OCI-LY7 (cell line): ENCODE measurements at regions not wholly inside any gene's neighbourhood (a gene's known extent, or its start where the extent isn't known, plus 50 kb on each side); places are given as distances from the start of the nearest gene placed in this dataset.

Source experiments
- BruUV-seq: library from RNA; stranded (reverse); fragments of 400-500 nt; replicated peaks from 2 replicates; lab custom pipeline; 2021; lab: Mats Ljungman, UMichigan
- CTCF ChIA-PET: fragments of 300-600 bp; sonication (Branson Sonifier 250); formaldehyde crosslinking; loops from one replicate; lab custom pipeline; 2022; ENCODE audit warnings: antibody characterized with exemption; ENCODE audit not compliant: unreplicated experiment; lab: Charles Lee
- POLR2A ChIA-PET: fragments of 300-600 bp; sonication (Branson Sonifier 250); formaldehyde crosslinking; loops from one replicate; lab custom pipeline; 2022; ENCODE audit warnings: antibody characterized with exemption; lab: Charles Lee
- DNase-seq: peaks from one replicate; pipeline ENCODE4 v3.0.0-alpha.2; 2015; ENCODE audit warnings: low spot score
- H2AFZ ChIP-seq: fragments of 200-600 bp; sonication (generic), shearing (Covaris generic); 2 replicates; pipeline ENCODE4 v1.6.1; 2014; ENCODE audit warnings: mild to moderate bottlenecking, antibody characterized with exemption, low read length, moderate library complexity
- H3K27ac ChIP-seq: fragments of 200-600 bp; sonication (generic); 2 replicates; pipeline ENCODE4 v1.5.1; 2014; ENCODE audit warnings: mixed run types, low read depth, mild to moderate bottlenecking, moderate library complexity, low read length, inconsistent platforms; ENCODE audit not compliant: poor library complexity, severe bottlenecking
- H3K36me3 ChIP-seq: fragments of 200-600 bp; sonication (generic); 2 replicates; pipeline ENCODE4 v1.6.1; 2014; ENCODE audit warnings: mild to moderate bottlenecking, antibody characterized with exemption, low read length, moderate library complexity, mixed read lengths; ENCODE audit not compliant: insufficient read depth
- H3K4me1 ChIP-seq: fragments of 200-600 bp; sonication (generic); 2 replicates; pipeline ENCODE4 v1.5.1; 2014; ENCODE audit warnings: mild to moderate bottlenecking, low read length; ENCODE audit not compliant: insufficient read depth, poor library complexity, severe bottlenecking
- H3K4me2 ChIP-seq: fragments of 200-600 bp; sonication (generic); 2 replicates; pipeline ENCODE4 v1.6.1; 2014; ENCODE audit warnings: mild to moderate bottlenecking, low read length
- H3K4me3 ChIP-seq: fragments of 200-600 bp; sonication (generic); 2 replicates; pipeline ENCODE4 v1.5.1; 2014; ENCODE audit warnings: mild to moderate bottlenecking, low read depth, low read length; ENCODE audit not compliant: poor library complexity, severe bottlenecking
- H3K79me2 ChIP-seq: fragments of 200-600 bp; sonication (generic); 2 replicates; pipeline ENCODE4 v1.6.1; 2016; ENCODE audit warnings: low read depth, mild to moderate bottlenecking, low read length, moderate library complexity, mixed read lengths; ENCODE audit not compliant: insufficient read depth
- H3K9me2 ChIP-seq: fragments of 200-600 bp; sonication (generic); 2 replicates; pipeline ENCODE4 v1.6.1; 2016; ENCODE audit warnings: mild to moderate bottlenecking, low read length, mixed read lengths; ENCODE audit not compliant: insufficient read depth
- H3K9me3 ChIP-seq: fragments of 200-600 bp; sonication (generic); 2 replicates; pipeline ENCODE4 v1.6.1; 2014; ENCODE audit warnings: mild to moderate bottlenecking, mixed run types, low read length, mixed read lengths
- H4K20me1 ChIP-seq: fragments of 200-600 bp; sonication (generic); 2 replicates; pipeline ENCODE4 v1.6.1; 2014; ENCODE audit warnings: mild to moderate bottlenecking, antibody characterized with exemption, low read length, moderate library complexity, mixed read lengths; ENCODE audit not compliant: insufficient read depth
- EZH2phosphoT487 ChIP-seq: fragments of 200-600 bp; sonication (generic); IDR thresholded peaks from 2 replicates; pipeline ENCODE4 v1.6.1; 2018; ENCODE audit warnings: low read depth, borderline replicate concordance, mild to moderate bottlenecking, mixed run types, antibody characterized with exemption, low read length, moderate library complexity, mixed read lengths
- intact Hi-C: fragments of 100-400 bp; cut with micrococcal nuclease; formaldehyde crosslinking; loops from one replicate; pipeline ENCODE4 v1.10.0; 2022; ENCODE audit not compliant: unreplicated experiment
- TF ChIP-seq, protein P1 (sequence below): fragments of 200-600 bp; sonication (generic); conservative IDR thresholded peaks from 2 replicates; pipeline ENCODE4 v1.5.1; 2014; ENCODE audit warnings: mild to moderate bottlenecking, antibody characterized with exemption, low read length, moderate library complexity, mixed read lengths

DNA sequence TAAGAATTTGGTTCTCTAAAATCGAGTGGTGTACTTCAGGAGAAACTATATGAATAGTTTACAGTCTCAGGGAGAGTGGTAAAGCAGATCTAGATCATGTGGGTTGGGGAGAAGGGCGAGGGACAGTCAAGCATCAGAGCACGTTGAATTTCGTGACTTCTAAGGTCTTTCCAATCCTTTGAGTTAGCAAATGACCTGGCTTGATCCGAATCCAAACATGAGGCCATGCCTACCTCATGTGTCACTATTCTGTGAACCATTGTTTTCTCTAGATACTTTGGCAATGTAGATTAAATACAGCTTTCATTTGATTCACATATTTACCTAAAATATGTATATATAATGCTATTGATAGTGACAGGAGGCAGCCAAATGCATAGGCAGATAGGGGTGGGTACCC lies 674.9 kb downstream of the NYAP2 start:
- TF ChIP-seq, protein P1, sequence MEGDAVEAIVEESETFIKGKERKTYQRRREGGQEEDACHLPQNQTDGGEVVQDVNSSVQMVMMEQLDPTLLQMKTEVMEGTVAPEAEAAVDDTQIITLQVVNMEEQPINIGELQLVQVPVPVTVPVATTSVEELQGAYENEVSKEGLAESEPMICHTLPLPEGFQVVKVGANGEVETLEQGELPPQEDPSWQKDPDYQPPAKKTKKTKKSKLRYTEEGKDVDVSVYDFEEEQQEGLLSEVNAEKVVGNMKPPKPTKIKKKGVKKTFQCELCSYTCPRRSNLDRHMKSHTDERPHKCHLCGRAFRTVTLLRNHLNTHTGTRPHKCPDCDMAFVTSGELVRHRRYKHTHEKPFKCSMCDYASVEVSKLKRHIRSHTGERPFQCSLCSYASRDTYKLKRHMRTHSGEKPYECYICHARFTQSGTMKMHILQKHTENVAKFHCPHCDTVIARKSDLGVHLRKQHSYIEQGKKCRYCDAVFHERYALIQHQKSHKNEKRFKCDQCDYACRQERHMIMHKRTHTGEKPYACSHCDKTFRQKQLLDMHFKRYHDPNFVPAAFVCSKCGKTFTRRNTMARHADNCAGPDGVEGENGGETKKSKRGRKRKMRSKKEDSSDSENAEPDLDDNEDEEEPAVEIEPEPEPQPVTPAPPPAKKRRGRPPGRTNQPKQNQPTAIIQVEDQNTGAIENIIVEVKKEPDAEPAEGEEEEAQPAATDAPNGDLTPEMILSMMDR = no peak
- no peak for TF ChIP-seq EZH2phosphoT487
- no peaks in the 10 kb centered on the region for H3K4me1 ChIP-seq
- BruUV-seq = no TSS peak
- ChIA-PET CTCF (no interaction called here), POLR2A (no interaction called here)
- DNase-seq = no peak
- no peaks in the 10 kb centered on the region for H3K79me2 ChIP-seq
- no peak overlapping the region for H2AFZ ChIP-seq
- H3K9me3 ChIP-seq = no peaks in the 10 kb centered on the region
- no peaks in the 10 kb centered on the region for H4K20me1 ChIP-seq
- intact Hi-C loops = no loop called here
- no peaks in the 10 kb centered on the region for H3K9me2 ChIP-seq
- H3K4me3 ChIP-seq = no peak overlapping the region
- H3K4me2 ChIP-seq = no peak overlapping the region
- H3K27ac ChIP-seq = no peak overlapping the region
- no peaks in the 10 kb centered on the region for H3K36me3 ChIP-seq

DNA sequence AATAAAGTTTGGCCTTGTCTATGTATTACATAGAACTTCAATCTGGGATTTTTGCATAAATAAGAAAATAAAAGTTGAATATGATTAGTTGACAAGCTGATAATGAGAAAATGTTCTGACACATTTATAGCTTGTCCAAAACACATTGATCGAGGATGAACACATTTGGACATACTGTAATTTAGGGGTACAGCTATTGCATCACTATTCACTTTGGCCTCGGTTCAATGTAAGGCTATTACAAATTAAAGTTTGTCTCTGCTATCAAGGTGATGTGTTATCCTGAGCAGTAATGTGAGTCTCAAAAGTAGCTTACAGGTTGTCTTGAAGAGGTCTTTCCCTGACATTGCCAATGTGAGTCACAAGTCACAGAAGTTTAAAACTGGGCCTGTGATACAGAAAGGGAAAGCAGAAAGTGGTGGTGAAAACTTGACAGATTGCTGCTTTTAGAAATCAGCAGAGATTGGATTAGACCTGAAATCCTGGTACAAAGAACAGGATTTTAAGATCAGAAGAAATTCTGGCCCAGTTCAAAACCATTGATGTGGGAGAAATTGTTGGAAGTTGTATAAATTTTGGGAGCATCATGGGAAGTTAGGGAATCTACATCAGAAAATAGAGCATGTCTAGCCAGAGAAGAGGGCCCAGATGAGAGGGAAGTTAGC lies 674.1 kb downstream of the NYAP2 start:
- H3K4me1 ChIP-seq = no peaks in the 10 kb centered on the region
- no peaks in the 10 kb centered on the region for H3K9me3 ChIP-seq
- H3K4me3 ChIP-seq = no peak overlapping the region
- DNase-seq = no peak
- POLR2A ChIA-PET = no interaction called here
- H3K36me3 ChIP-seq = no peaks in the 10 kb centered on the region
- TF ChIP-seq EZH2phosphoT487 = no peak
- TF ChIP-seq, protein P1 = no peak
- H3K27ac ChIP-seq = no peak overlapping the region
- CTCF ChIA-PET = no interaction called here
- H4K20me1 ChIP-seq = no peaks in the 10 kb centered on the region
- no TSS peak for BruUV-seq
- no peaks in the 10 kb centered on the region for H3K9me2 ChIP-seq
- no peak overlapping the region for H3K4me2 ChIP-seq
- no peak overlapping the region for H2AFZ ChIP-seq
- intact Hi-C loops = no loop called here
- H3K79me2 ChIP-seq = no peaks in the 10 kb centered on the region

DNA sequence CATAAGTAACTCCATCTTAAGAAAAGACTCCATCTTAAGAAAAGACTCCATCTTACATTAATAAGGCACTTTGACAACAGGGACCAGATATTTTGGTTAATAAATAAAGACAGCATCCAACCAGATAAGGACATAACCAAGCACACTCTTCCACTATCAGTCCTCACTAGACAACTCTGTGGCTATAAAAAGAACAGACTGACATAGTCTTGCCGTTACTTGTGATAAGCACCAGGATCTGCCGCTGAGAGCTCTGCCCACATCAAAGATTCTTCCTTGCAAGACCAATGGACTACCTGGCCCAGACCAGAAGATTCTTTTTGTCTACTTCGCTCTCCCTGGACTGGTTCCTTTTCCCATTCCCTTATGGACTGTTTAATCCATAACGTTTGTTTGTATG lies 667.4 kb downstream of the NYAP2 start:
- Histone ChIP-seq H3K79me2 (no peaks in the 10 kb centered on the region), H3K9me2 (no peaks in the 10 kb centered on the region), H3K9me3 (no peaks in the 10 kb centered on the region), H3K36me3 (no peaks in the 10 kb centered on the region), H4K20me1 (no peaks in the 10 kb centered on the region), H3K4me3 (no peak overlapping the region), H3K4me1 (no peaks in the 10 kb centered on the region), H3K4me2 (no peak overlapping the region), H3K27ac (no peak overlapping the region), H2AFZ (no peak overlapping the region)
- CTCF ChIA-PET = no interaction called here
- no TSS peak for BruUV-seq
- no peak for DNase-seq
- TF ChIP-seq, protein P1 = no peak
- no peak for TF ChIP-seq EZH2phosphoT487
- intact Hi-C loops = no loop called here
- POLR2A ChIA-PET = no interaction called here
